ENCODE measurements at regions not wholly inside any gene's neighbourhood (a gene's known extent, or its start where the extent isn't known, plus 50 kb on each side); places are given as distances from the start of the nearest gene placed in this dataset.

GRCh38 chr15:56798639-56799038 lies 65.3 kb upstream of the ZNF280D start:
- no TSS peak for BruUV-seq (replicated peaks)
- Histone ChIP-seq H3K36me3 (ENCODE audit: control insufficient read depth, insufficient read depth, low read length) (no peaks in the 10 kb centered on the region), H3K4me1 (no peaks in the 10 kb centered on the region), H3K4me3 (ENCODE audit: low read depth, low read length) (no peak overlapping the region), H3K9me3 (no peaks in the 10 kb centered on the region), H3K27me3 (replicated peaks; ENCODE audit: control insufficient read depth, insufficient read depth, low read length) (no peaks in the 10 kb centered on the region)
- intact Hi-C loops (cut with micrococcal nuclease; ENCODE audit: unreplicated experiment) = no loop called here
- H3K9me3 Mint-ChIP-seq (ENCODE audit: unreplicated experiment) = peaks cover 8% of the 10 kb centered on the region
- no peaks in the 10 kb centered on the region for H3K36me3 Mint-ChIP-seq (ENCODE audit: insufficient read depth, unreplicated experiment)
- ChIA-PET POLR2A (no interaction called here), CTCF (no interaction called here)
- no peak for TF ChIP-seq CTCF (IDR thresholded peaks at IDR 0.05; ENCODE audit: insufficient read depth in 1 of 2, low read depth in 1 of 2, low read length in 1 of 2, severe bottlenecking in 1 of 2, unreplicated experiment in 1 of 2)
- H3K27me3 Mint-ChIP-seq (ENCODE audit: insufficient read depth, unreplicated experiment) = peaks cover 17% of the 10 kb centered on the region
- no peak for DNase-seq
- no peak overlapping the region for H3K4me3 Mint-ChIP-seq (ENCODE audit: unreplicated experiment)
- H3K4me1 Mint-ChIP-seq (ENCODE audit: low read depth, unreplicated experiment) = no peaks in the 10 kb centered on the region
- no peak overlapping the region for H3K27ac Mint-ChIP-seq (ENCODE audit: unreplicated experiment)

- intact Hi-C loops (cut with micrococcal nuclease; ENCODE audit: unreplicated experiment) = no loop called here
- no TSS peak for BruUV-seq (replicated peaks)
- Histone ChIP-seq H3K27me3 (replicated peaks; ENCODE audit: control insufficient read depth, insufficient read depth, low read length) (no peaks in the 10 kb centered on the region), H3K4me3 (ENCODE audit: low read depth, low read length) (no peak overlapping the region), H3K9me3 (no peaks in the 10 kb centered on the region), H3K4me1 (no peaks in the 10 kb centered on the region), H3K36me3 (ENCODE audit: control insufficient read depth, insufficient read depth, low read length) (no peaks in the 10 kb centered on the region)
- peaks cover 15% of the 10 kb centered on the region for H3K9me3 Mint-ChIP-seq (ENCODE audit: unreplicated experiment)
- TF ChIP-seq CTCF (IDR thresholded peaks at IDR 0.05; ENCODE audit: insufficient read depth in 1 of 2, low read depth in 1 of 2, low read length in 1 of 2, severe bottlenecking in 1 of 2, unreplicated experiment in 1 of 2) = no peak
- ChIA-PET POLR2A (no interaction called here), CTCF (no interaction called here)
- no peak overlapping the region for H3K27ac Mint-ChIP-seq (ENCODE audit: unreplicated experiment)
- H3K4me1 Mint-ChIP-seq (ENCODE audit: low read depth, unreplicated experiment) = no peaks in the 10 kb centered on the region
- no peak for DNase-seq
- H3K36me3 Mint-ChIP-seq (ENCODE audit: insufficient read depth, unreplicated experiment) = no peaks in the 10 kb centered on the region
- peaks cover 14% of the 10 kb centered on the region for H3K27me3 Mint-ChIP-seq (ENCODE audit: insufficient read depth, unreplicated experiment)
- no peak overlapping the region for H3K4me3 Mint-ChIP-seq (ENCODE audit: unreplicated experiment)
Observed at GRCh38 chr15:56797720-56798275, 64.5 kb upstream of the ZNF280D start.

- H3K4me1 ChIP-seq = no peaks in the 10 kb centered on the region
- intact Hi-C loops (cut with micrococcal nuclease; ENCODE audit: unreplicated experiment) = no loop called here
- H3K4me3 ChIP-seq (ENCODE audit: low read depth, low read length) = no peak overlapping the region
- no peak overlapping the region for H3K27ac Mint-ChIP-seq (ENCODE audit: unreplicated experiment)
- H3K27me3 Mint-ChIP-seq (ENCODE audit: insufficient read depth, unreplicated experiment) = no peaks in the 10 kb centered on the region
- no peaks in the 10 kb centered on the region for H3K9me3 ChIP-seq
- no TSS peak for BruUV-seq (replicated peaks)
- H3K4me3 Mint-ChIP-seq (ENCODE audit: unreplicated experiment) = no peak overlapping the region
- no peaks in the 10 kb centered on the region for H3K4me1 Mint-ChIP-seq (ENCODE audit: low read depth, unreplicated experiment)
- no peaks in the 10 kb centered on the region for H3K36me3 Mint-ChIP-seq (ENCODE audit: insufficient read depth, unreplicated experiment)
- POLR2A ChIA-PET = no interaction called here
- H3K9me3 Mint-ChIP-seq (ENCODE audit: unreplicated experiment) = peaks cover 24% of the 10 kb centered on the region
- no peaks in the 10 kb centered on the region for H3K36me3 ChIP-seq (ENCODE audit: control insufficient read depth, insufficient read depth, low read length)
- no peak for DNase-seq
- no peaks in the 10 kb centered on the region for H3K27me3 ChIP-seq (replicated peaks; ENCODE audit: control insufficient read depth, insufficient read depth, low read length)
- TF ChIP-seq CTCF (IDR thresholded peaks at IDR 0.05; ENCODE audit: insufficient read depth in 1 of 2, low read depth in 1 of 2, low read length in 1 of 2, severe bottlenecking in 1 of 2, unreplicated experiment in 1 of 2) = no peak
- CTCF ChIA-PET = no interaction called here
Observed at GRCh38 chr15:56795502-56795901, 62.2 kb upstream of the ZNF280D start.

Measured in Caco-2 (cell line).